NCI-H1417 (cell line): ENCODE measurements at regions not wholly inside any gene's neighbourhood (a gene's known extent, or its start where the extent isn't known, plus 50 kb on each side); places are given as distances from the start of the nearest gene placed in this dataset.
"Not testable (repeated sequence)": the region's sequence is repeated elsewhere in the genome, so short reads cannot be mapped to it uniquely, and the experiment has no call there.

Experiments used
- DNase-seq, 3 experiments: peaks; one replicate each; lab custom pipeline; 2025; lab: John Stamatoyannopoulos, UW

GRCh38 chr13:56412856-56413255 lies 727.9 kb upstream of the PRR20A start:
- no peak for DNase-seq

- DNase-seq, result peak in 1 of 3 experiments; percentile 57
These were observed 716.5 kb upstream of the PRR20A start for GRCh38 chr13:56424246-56424645.

GRCh38 chr13:56457535-56458190 lies 683.1 kb upstream of the PRR20A start:
- peak in 1 of 3 experiments; percentile 25 for DNase-seq

GRCh38 chr13:56459286-56459685 lies 681.4 kb upstream of the PRR20A start:
- no peak for DNase-seq

GRCh38 chr13:56501750-56502149 lies 639.0 kb upstream of the PRR20A start:
- DNase-seq, result no peak

- DNase-seq, result no peak
These were observed 629.9 kb upstream of the PRR20A start for GRCh38 chr13:56510836-56511235.

- not testable (repeated sequence) for DNase-seq
These were observed 628.4 kb upstream of the PRR20A start for GRCh38 chr13:56512336-56512735.

DNA sequence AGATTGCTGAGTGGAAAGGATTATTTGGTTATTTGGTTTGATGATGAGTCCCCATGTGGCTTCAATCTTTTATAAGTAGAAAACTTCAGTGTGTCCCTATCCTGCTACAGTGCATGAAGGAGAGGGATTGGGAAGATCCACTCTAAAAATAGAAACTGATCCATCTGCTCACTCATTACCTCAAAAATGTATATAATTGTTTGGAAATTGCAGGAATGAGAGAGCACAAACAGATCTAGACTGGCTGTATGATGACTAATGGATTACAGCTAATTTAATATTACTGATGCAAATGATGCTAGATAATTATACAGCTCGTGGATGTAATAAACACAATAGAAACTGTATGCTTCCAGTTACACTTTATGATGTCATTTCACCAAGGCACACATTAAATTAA lies 625.3 kb upstream of the PRR20A start:
- peak in 1 of 3 experiments; percentile 29 for DNase-seq

- peak in 2 of 3 experiments; percentile 79 to 96 for DNase-seq
These were observed 612.5 kb upstream of the PRR20A start for GRCh38 chr13:56528040-56528790.

DNA sequence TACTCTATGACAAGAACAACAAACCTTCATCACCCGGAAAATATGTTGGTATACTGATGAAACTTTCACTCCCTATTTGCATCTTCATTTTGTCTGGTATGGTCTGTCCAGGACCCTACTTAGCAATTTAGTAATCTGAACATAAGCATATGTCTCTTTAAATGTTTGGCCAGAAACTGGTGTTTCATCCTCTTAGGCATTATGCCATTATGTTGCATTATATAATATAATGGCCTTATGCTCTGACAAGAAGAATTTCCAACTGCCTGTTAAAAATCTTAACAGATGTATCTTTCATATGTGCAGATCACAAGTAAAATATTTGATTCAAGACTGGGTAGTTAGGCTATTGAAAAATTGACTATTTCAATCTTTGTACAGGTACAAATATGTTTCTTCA lies 610.6 kb upstream of the PRR20A start:
- no peak for DNase-seq

- DNase-seq, result not testable (repeated sequence)
These were observed 592.8 kb upstream of the PRR20A start for GRCh38 chr13:56547921-56548320.

DNA sequence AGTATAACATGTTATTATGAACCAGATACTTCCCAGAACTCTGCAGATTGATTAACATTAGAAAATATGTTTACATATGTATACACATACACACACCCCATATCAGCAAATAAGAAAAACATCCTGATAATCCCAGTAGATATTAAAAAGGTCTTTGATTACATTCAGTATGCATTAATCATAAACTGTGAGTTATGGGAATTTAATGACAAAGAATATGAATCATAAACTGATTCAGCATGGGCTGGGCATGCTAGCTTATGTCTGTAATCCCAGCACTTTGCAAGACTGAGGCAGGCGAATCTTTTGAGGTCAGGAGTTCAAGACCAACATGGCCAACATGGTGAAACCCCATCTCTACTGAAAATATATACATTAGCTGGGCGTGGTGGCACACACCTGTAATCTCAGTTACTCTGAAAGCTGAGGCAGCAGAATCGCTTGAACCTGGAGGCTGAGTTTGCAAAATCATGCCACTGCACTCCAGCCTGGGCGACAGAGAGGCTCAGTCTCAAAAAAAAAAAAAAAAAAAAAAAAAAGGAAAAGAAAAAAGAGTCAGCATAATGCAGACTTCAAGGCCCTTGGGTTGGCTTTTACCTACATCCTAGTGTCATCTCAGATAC lies 581.9 kb upstream of the PRR20A start:
- DNase-seq, result no peak

DNA sequence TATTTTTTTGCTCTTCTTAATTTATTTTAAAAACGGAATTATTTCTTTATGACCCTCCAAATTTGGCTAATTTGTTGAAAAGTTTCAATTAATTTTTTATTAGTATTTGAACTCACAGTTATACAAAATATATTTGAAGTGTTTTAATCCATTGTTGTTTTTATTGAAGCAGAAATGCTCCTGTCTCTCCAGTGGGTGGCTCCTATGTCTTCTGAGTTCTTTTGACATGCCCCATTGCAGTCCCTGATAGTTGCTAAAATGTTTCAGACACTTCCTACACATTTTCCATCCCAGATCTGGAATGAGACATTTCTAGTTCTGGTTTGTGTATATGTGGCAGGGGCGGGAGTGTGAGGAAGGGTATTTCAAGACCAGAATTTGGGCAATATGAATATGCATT lies 579.4 kb upstream of the PRR20A start:
- peak in 2 of 3 experiments; percentile 12 to 45 for DNase-seq

- DNase-seq, result no peak
These were observed 577.1 kb upstream of the PRR20A start for GRCh38 chr13:56563663-56564062.

DNA sequence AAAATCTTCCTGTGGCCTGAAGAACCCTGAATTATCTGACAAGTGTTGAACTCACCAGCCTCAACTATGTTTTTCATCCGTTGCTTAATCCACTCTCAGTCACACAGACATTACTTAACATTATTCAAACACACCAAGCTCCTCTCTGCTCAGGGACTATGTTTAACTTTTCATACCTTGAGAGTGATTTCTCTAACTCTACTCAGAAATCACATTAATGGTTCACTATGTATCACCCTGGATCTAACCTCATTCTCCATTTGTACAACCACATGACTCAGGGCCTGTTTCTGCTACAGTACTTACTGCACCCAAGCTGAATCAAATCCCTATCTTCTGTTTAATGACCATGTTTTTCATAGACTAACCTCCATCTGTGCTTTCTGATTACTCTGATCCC lies 553.7 kb upstream of the PRR20A start:
- DNase-seq, result no peak

DNA sequence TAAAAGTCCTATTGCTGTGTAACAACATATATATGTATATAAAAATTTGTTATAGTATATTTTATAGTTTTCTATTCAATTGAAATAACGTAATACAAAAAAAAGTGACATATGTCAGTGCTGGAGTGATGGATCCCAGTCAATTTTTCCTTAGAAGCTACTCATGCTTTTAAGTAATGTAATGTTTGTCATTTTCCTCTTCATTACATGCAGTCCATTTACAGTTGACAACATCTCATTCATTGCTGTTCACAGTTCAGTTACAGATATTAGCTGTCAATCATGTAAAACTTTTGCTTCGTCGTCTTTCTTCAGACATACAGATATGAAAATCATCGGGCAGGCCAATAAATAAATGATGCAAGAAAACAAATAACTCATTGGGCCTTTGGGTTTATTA lies 525.1 kb upstream of the PRR20A start:
- DNase-seq, result no peak

DNA sequence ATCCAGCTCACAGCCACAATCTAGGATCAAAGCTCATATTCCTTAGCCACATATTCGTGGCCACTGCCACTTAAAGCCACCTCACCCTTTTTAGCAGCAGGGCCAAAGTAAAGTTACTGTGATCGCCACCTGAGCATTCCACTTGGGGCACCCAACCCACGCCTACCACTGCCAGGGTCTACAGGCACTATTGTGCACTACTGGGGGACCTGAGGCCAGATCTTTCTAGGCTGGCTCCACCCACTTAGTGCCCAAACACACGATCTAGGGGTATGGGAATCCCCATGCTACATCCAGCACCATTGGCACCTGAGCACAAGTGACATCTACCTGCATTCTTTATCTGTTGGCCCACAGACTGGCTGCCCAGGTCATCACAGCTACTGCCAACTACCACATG lies 517.9 kb upstream of the PRR20A start:
- no peak for DNase-seq

DNA sequence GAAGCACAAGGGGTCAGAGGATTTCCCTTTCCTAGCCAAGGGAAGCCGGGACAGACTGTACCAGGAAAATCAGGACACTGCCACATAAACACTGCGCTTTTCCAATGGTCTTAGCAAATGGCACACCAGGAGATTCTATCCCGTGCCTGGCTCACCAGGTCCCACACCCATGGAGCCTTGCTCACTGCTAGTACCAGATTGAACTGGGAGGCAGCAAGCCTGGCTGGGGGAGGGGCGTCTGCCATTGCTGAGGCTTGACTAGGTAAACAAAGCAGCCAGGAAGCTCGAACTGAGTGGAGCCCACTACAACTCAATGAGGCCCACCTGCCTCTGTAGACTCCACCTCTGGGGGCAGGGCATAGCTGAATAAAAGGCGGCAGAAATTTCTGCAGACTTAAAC lies 511.8 kb upstream of the PRR20A start:
- not testable (repeated sequence) for DNase-seq

GRCh38 chr13:56631060-56631459 lies 509.7 kb upstream of the PRR20A start:
- not testable (repeated sequence) for DNase-seq

DNA sequence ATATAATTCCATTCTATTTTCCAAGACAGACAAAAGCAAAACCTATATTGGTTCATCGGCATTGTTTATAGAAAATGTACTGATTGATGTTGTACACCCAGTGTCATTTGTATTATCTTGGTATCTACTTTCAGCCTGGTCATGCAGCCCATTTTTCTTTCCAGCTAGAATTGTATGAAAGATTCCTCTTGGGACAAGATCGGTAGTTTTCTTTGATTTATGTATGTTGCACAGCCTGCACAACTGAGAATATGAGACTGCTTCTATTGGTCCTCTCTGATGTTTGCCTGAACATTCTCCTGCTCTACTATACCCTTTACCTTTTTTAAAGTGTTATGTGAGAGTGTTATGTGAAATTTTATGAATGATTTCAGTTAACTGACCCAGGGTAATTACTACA lies 487.7 kb upstream of the PRR20A start:
- DNase-seq, result no peak

DNA sequence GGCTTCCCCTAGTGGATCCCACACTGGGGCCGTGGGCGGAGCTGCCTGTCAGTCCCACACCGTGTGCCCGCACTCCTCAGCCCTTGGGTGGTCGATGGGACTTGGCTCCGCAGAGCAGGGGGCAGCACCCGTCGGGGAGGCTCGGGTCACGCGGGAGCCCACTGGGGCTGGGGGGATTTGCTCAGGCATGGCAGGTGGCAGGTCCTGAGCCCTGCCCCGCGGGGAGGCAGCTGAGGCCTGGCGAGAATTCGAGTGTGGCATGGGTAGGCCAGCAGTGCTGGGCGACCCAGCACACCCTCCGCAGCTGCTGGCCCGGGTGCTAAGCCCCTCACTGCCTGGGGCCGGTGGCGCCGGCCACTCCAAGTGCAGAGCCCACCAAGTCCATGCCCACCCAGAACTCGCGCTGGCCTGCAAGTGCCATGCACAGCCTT lies 481.7 kb upstream of the PRR20A start:
- DNase-seq, result no peak

GRCh38 chr13:56670563-56670962 lies 470.2 kb upstream of the PRR20A start:
- DNase-seq, result no peak

DNA sequence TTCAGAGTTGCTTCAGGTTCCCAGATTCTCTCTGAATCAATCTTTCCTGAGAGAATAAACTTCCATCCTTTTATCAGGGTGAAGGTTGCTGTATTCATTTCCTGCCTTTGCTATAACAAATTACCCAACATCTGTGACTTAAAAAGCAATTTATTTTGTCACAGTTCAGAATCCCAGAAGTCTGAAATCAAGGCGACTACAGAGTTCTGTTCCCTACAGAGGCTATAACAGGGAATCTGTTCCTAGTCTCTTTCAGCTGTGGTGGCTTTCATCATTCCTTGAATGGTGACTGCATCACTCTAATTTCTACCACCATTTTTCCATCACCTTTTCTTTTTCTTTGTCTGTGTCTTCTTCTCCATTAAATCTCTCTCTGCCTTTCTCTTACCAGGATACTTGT lies 459.3 kb upstream of the PRR20A start:
- no peak for DNase-seq
